Erythroblast (primary cell): ENCODE measurements at regions not wholly inside any gene's neighbourhood (a gene's known extent, or its start where the extent isn't known, plus 50 kb on each side); places are given as distances from the start of the nearest gene placed in this dataset.

ENCODE experiments used
- GATA1 ChIP-seq: IDR thresholded peaks from 2 replicates; pipeline ENCODE4 v1.6.1; 2011; ENCODE audit warnings: low read depth, mild to moderate bottlenecking, control low read depth, low read length, moderate library complexity
- POLR2A ChIP-seq: IDR thresholded peaks from 2 replicates; pipeline ENCODE4 v1.6.1; 2011; ENCODE audit warnings: mild to moderate bottlenecking, low read length

DNA sequence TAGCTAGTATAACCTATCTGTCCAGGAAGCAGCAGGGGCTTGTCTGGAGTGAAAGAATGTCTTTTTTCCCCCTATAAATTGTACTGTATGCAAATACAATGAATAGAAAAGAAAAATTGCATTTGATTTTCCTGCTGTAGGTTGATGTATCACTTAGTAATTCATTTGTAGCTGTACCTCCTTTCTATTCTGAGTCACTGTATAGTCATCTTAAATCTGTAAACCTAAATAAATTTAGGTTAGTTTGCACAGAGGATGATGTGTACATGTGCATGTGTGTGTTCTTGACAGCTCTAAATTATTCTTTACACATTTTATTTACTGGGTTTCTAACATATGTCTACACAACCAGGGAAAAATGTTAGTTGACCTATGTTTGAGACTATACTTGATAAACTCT, 478.7 kb upstream of the CNTNAP5 start:
- TF ChIP-seq POLR2A (no peak), GATA1 (no peak)
